Ishikawa (cell line): ENCODE measurements at regions not wholly inside any gene's neighbourhood (a gene's known extent, or its start where the extent isn't known, plus 50 kb on each side); places are given as distances from the start of the nearest gene placed in this dataset.

Experiments
- CREB1 ChIP-seq: IDR thresholded peaks from 2 replicates; pipeline ENCODE4 v1.6.1; 2012; ENCODE audit warnings: low read depth
- EP300 ChIP-seq: IDR thresholded peaks from 2 replicates; pipeline ENCODE4 v1.6.1; 2012; ENCODE audit warnings: borderline replicate concordance
- TAF1 ChIP-seq: IDR thresholded peaks from 2 replicates; pipeline ENCODE4 v1.6.1; 2012; ENCODE audit warnings: low read depth, mild to moderate bottlenecking
- TCF12 ChIP-seq: IDR thresholded peaks from 2 replicates; pipeline ENCODE4 v1.6.1; 2012; ENCODE audit warnings: low read depth
- YY1 ChIP-seq: IDR thresholded peaks from 2 replicates; pipeline ENCODE4 v1.6.1; 2012; ENCODE audit warnings: low read depth
- ZBTB7A ChIP-seq: IDR thresholded peaks from 2 replicates; pipeline ENCODE4 v1.6.1; 2012; ENCODE audit warnings: low read depth
- TF ChIP-seq, protein P1 (sequence below): IDR thresholded peaks from 2 replicates; pipeline ENCODE4 v1.6.1; 2012
- TF ChIP-seq, protein P2 (sequence below): IDR thresholded peaks from 2 replicates; pipeline ENCODE4 v1.6.1; 2012
- TF ChIP-seq, protein P3 (sequence below): IDR thresholded peaks from 2 replicates; pipeline ENCODE4 v1.6.1; 2012; ENCODE audit warnings: low read depth, mild to moderate bottlenecking

DNA sequence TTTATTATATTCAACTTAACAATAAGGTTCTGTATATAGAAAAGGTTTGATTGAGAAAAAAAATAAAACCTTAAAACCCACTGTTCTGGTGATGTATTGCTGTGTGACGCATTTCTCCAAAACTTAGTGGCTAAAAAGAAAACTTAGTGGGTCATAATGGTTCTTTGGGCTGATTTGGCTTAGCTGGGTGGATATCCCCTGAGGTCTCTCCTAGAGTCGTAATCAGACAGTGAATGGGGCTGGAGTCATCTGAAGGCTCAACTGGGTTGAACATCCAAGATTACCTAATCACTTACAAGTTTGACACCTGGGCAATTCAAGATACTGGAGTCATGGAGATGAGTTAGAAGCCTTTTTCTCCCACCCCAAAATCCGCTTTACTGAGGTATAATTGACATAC is 111.6 kb upstream of the TBL1XR1 start:
- no peak for TF ChIP-seq YY1
- TF ChIP-seq ZBTB7A = no peak
- no peak for TF ChIP-seq EP300
- TF ChIP-seq TAF1 = no peak
- TF ChIP-seq, protein P1, sequence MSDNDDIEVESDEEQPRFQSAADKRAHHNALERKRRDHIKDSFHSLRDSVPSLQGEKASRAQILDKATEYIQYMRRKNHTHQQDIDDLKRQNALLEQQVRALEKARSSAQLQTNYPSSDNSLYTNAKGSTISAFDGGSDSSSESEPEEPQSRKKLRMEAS = no peak
- TF ChIP-seq, protein P2, sequence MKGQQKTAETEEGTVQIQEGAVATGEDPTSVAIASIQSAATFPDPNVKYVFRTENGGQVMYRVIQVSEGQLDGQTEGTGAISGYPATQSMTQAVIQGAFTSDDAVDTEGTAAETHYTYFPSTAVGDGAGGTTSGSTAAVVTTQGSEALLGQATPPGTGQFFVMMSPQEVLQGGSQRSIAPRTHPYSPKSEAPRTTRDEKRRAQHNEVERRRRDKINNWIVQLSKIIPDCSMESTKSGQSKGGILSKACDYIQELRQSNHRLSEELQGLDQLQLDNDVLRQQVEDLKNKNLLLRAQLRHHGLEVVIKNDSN = no peak
- no peak for TF ChIP-seq CREB1
- TF ChIP-seq, protein P3, sequence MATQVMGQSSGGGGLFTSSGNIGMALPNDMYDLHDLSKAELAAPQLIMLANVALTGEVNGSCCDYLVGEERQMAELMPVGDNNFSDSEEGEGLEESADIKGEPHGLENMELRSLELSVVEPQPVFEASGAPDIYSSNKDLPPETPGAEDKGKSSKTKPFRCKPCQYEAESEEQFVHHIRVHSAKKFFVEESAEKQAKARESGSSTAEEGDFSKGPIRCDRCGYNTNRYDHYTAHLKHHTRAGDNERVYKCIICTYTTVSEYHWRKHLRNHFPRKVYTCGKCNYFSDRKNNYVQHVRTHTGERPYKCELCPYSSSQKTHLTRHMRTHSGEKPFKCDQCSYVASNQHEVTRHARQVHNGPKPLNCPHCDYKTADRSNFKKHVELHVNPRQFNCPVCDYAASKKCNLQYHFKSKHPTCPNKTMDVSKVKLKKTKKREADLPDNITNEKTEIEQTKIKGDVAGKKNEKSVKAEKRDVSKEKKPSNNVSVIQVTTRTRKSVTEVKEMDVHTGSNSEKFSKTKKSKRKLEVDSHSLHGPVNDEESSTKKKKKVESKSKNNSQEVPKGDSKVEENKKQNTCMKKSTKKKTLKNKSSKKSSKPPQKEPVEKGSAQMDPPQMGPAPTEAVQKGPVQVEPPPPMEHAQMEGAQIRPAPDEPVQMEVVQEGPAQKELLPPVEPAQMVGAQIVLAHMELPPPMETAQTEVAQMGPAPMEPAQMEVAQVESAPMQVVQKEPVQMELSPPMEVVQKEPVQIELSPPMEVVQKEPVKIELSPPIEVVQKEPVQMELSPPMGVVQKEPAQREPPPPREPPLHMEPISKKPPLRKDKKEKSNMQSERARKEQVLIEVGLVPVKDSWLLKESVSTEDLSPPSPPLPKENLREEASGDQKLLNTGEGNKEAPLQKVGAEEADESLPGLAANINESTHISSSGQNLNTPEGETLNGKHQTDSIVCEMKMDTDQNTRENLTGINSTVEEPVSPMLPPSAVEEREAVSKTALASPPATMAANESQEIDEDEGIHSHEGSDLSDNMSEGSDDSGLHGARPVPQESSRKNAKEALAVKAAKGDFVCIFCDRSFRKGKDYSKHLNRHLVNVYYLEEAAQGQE = no peak
- TF ChIP-seq TCF12 = no peak
